CD14-positive monocyte (primary cell): ENCODE measurements at regions not wholly inside any gene's neighbourhood (a gene's known extent, or its start where the extent isn't known, plus 50 kb on each side); places are given as distances from the start of the nearest gene placed in this dataset.

Experiments
- DNase-seq, 3 donors: peaks; one replicate each; pipeline ENCODE4 v3.0.0-alpha.2; 2011 to 2022
- H2AFZ ChIP-seq: 2 replicates; pipeline ENCODE4 v1.6.0; 2012; ENCODE audit warnings: mild to moderate bottlenecking, low read depth, low read length, inconsistent platforms; ENCODE audit not compliant: insufficient read depth, poor library complexity, severe bottlenecking
- H3K27ac ChIP-seq, 2 donors: 1 replicate in 1 of 2; 2 replicates in 1 of 2; pipeline ENCODE4 v1.5.1; 2012 to 2013; ENCODE audit warnings: low read length in 2 of 2, control low read depth in 1 of 2, inconsistent platforms in 1 of 2, low read depth in 1 of 2, mild to moderate bottlenecking in 1 of 2
- H3K27me3 ChIP-seq, 2 donors: one replicate each; pipeline versions ENCODE4 v1.6.0 to v1.6.1; 2011 to 2013; ENCODE audit warnings: low read length in 2 of 2; ENCODE audit not compliant: control insufficient read depth in 2 of 2, insufficient read depth in 2 of 2
- H3K36me3 ChIP-seq, 2 donors: replicated peaks in 1 of 2; 1 replicate in 1 of 2; 2 replicates in 1 of 2; pipeline versions ENCODE4 v1.5.1 to v1.6.1; 2012 to 2013; ENCODE audit warnings: low read length in 2 of 2, control low read depth in 1 of 2, inconsistent platforms in 1 of 2, mild to moderate bottlenecking in 1 of 2; ENCODE audit not compliant: insufficient read depth in 2 of 2, control insufficient read depth in 1 of 2
- H3K4me1 ChIP-seq, 2 donors: 1 replicate in 1 of 2; 2 replicates in 1 of 2; pipeline versions ENCODE4 v1.5.1 to v1.6.1; 2012 to 2013; ENCODE audit warnings: low read length in 2 of 2, control low read depth in 1 of 2, inconsistent platforms in 1 of 2, mild to moderate bottlenecking in 1 of 2, moderate library complexity in 1 of 2; ENCODE audit not compliant: insufficient read depth in 2 of 2, control insufficient read depth in 1 of 2
- H3K4me2 ChIP-seq: replicated peaks from 2 replicates; pipeline ENCODE3; 2012; ENCODE audit warnings: low read length, moderate library complexity, mild to moderate bottlenecking; ENCODE audit not compliant: poor library complexity, severe bottlenecking; ENCODE audit errors: extremely low read depth
- H3K4me3 ChIP-seq, 3 experiments: fragments of 200-600 bp in 1 of 3; sonication (generic) in 1 of 3; replicated peaks in 1 of 3; 1 replicate in 2 of 3; 2 replicates in 1 of 3; pipeline ENCODE4 v1.5.1; 2011 to 2013; ENCODE audit warnings: low read length in 3 of 3, mild to moderate bottlenecking in 3 of 3, control low read depth in 2 of 3, low read depth in 2 of 3, inconsistent platforms in 1 of 3, moderate library complexity in 1 of 3
- H3K79me2 ChIP-seq: 2 replicates; pipeline ENCODE4 v1.6.0; 2012; ENCODE audit warnings: mild to moderate bottlenecking, control low read depth, inconsistent platforms, low read length, moderate library complexity; ENCODE audit not compliant: insufficient read depth
- H3K9ac ChIP-seq: 2 replicates; pipeline ENCODE4 v1.6.0; 2017; ENCODE audit warnings: low read length, mild to moderate bottlenecking; ENCODE audit not compliant: insufficient read depth, poor library complexity, severe bottlenecking
- H3K9me3 ChIP-seq, 2 donors: replicated peaks in 1 of 2; 1 replicate in 1 of 2; 2 replicates in 1 of 2; pipeline versions ENCODE4 v1.5.1 to v1.6.1; 2012 to 2013; ENCODE audit warnings: low read length in 2 of 2, control low read depth in 1 of 2; ENCODE audit not compliant: control insufficient read depth in 1 of 2, insufficient read depth in 1 of 2
- H4K20me1 ChIP-seq: 2 replicates; pipeline ENCODE4 v1.6.0; 2012; ENCODE audit warnings: mild to moderate bottlenecking, low read length, control low read depth, moderate library complexity; ENCODE audit not compliant: insufficient read depth
- H3K27ac Mint-ChIP-seq, 7 donors: one replicate each; pipeline ENCODE4 v1.8.0; 2020; ENCODE audit warnings: mild to moderate bottlenecking in 7 of 7, mixed read lengths in 7 of 7, moderate library complexity in 6 of 7, inconsistent platforms in 2 of 7
- H3K27me3 Mint-ChIP-seq, 3 donors: one replicate each; pipeline ENCODE4 v1.8.0; 2021 to 2022; ENCODE audit warnings: low read depth in 3 of 3, mild to moderate bottlenecking in 3 of 3, mixed read lengths in 3 of 3, moderate library complexity in 3 of 3, inconsistent platforms in 1 of 3
- H3K36me3 Mint-ChIP-seq, 2 donors: one replicate each; pipeline ENCODE4 v1.8.0; 2020; ENCODE audit warnings: mixed read lengths in 2 of 2, inconsistent platforms in 1 of 2, mild to moderate bottlenecking in 1 of 2
- H3K4me1 Mint-ChIP-seq: one replicate; pipeline ENCODE4 v1.8.0; 2020; ENCODE audit warnings: mild to moderate bottlenecking, mixed read lengths
- H3K4me3 Mint-ChIP-seq, 2 donors: one replicate each; pipeline ENCODE4 v1.8.0; 2020; ENCODE audit warnings: mild to moderate bottlenecking in 2 of 2, mixed read lengths in 2 of 2, moderate library complexity in 1 of 2
- H3K9me3 Mint-ChIP-seq, 7 donors: one replicate each; pipeline ENCODE4 v1.8.0; 2020 to 2022; ENCODE audit warnings: mixed read lengths in 7 of 7, mild to moderate bottlenecking in 6 of 7, moderate library complexity in 6 of 7, inconsistent platforms in 2 of 7
- CTCF ChIP-seq: fragments of 200-600 bp; IDR thresholded peaks from one replicate; pipeline ENCODE4 v1.8.0; 2022; ENCODE audit warnings: antibody characterized with exemption, mild to moderate bottlenecking
- WGBS: methylation state at CpG from one replicate; pipeline ENCODE4 v1.1.5; 2013; ENCODE audit warnings: missing lambda C conversion rate; ENCODE audit not compliant: insufficient coverage; 5-methylcytosine and 5-hydroxymethylcytosine counted together
- intact Hi-C, 2 donors: fragments of 100-400 bp; cut with micrococcal nuclease; formaldehyde crosslinking; loops; one replicate each; pipeline versions ENCODE4 v1.15.0 to v1.15.1; 2023

DNA sequence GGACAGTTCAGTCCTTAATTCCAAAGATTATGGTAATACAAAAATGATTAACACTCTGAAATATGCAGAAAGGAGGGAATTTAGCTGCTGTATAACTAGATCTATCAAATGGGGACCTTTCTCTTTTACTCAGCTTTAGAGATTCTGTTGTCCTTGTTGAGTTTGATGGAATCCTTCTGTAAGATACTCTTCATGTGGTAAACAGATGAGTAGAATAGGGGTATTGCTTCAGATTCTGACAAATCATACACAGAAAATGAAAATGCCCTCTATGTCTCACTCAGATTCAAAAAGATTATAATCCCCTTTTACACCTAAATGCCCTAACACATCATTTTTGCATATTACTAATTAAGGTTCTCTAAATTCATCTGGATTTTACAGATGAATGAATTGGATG lies 50.7 kb downstream of the ARHGAP35 start:
- H3K9me3 ChIP-seq: no peaks in the 10 kb centered on the region
- Mint-ChIP-seq H3K27ac (no peak overlapping the region), H3K4me3 (no peak overlapping the region), H3K36me3 (peaks cover 2 to 3% of the 10 kb centered on the region in 2 donors), H3K27me3 (peaks cover 0 to 2% (median 0%) of the 10 kb centered on the region in 3 donors), H3K9me3 (no peaks in the 10 kb centered on the region), H3K4me1 (peaks cover 29% of the 10 kb centered on the region)
- no peak overlapping the region for H3K9ac ChIP-seq
- intact Hi-C loops: no loop called here
- no peak for DNase-seq
- no peak for TF ChIP-seq CTCF
- peaks cover 86% of the 10 kb centered on the region for H3K79me2 ChIP-seq
- no peak overlapping the region for H3K27ac ChIP-seq
- no peak overlapping the region for H3K4me2 ChIP-seq
- H2AFZ ChIP-seq: no peak overlapping the region
- peaks cover 8 to 14% of the 10 kb centered on the region in 2 donors for H3K4me1 ChIP-seq
- no peaks in the 10 kb centered on the region for H3K27me3 ChIP-seq
- H4K20me1 ChIP-seq: peaks cover 80% of the 10 kb centered on the region
- H3K36me3 ChIP-seq: no peaks in the 10 kb centered on the region
- H3K4me3 ChIP-seq: no peak overlapping the region

GRCh38 chr19:46913198-46913851 lies 52.5 kb downstream of the ARHGAP35 start:
- H3K79me2 ChIP-seq: peaks cover 80% of the 10 kb centered on the region
- peaks cover 2 to 5% of the 10 kb centered on the region in 2 donors for H3K36me3 Mint-ChIP-seq
- no peaks in the 10 kb centered on the region for H3K9me3 Mint-ChIP-seq
- no peaks in the 10 kb centered on the region for H3K27me3 Mint-ChIP-seq
- H3K9ac ChIP-seq: no peak overlapping the region
- TF ChIP-seq CTCF: no peak
- no peak overlapping the region for H2AFZ ChIP-seq
- no CpG with 5 or more reads among the region's 6 CpGs for WGBS
- intact Hi-C loops: no loop called here
- H3K9me3 ChIP-seq: no peaks in the 10 kb centered on the region
- no peak for DNase-seq
- H3K4me1 Mint-ChIP-seq: peaks cover 38% of the 10 kb centered on the region
- no peak overlapping the region for H3K4me3 ChIP-seq
- H3K36me3 ChIP-seq: peaks cover 0 to under 1% of the 10 kb centered on the region in 2 donors
- H3K4me3 Mint-ChIP-seq: no peak overlapping the region
- H3K27ac Mint-ChIP-seq: peak overlapping the region in 2 of 7 donors; percentile 19 to 81
- peaks cover 77% of the 10 kb centered on the region for H4K20me1 ChIP-seq
- no peak overlapping the region for H3K27ac ChIP-seq
- peak overlapping the region; percentile 27 for H3K4me2 ChIP-seq
- no peaks in the 10 kb centered on the region for H3K27me3 ChIP-seq
- peaks cover 13 to 14% of the 10 kb centered on the region in 2 donors for H3K4me1 ChIP-seq
